T-helper 17 cell (primary cell): ENCODE measurements at regions not wholly inside any gene's neighbourhood (a gene's known extent, or its start where the extent isn't known, plus 50 kb on each side); places are given as distances from the start of the nearest gene placed in this dataset.
"Not testable (repeated sequence)": the region's sequence is repeated elsewhere in the genome, so short reads cannot be mapped to it uniquely, and the experiment has no call there.

Experiments
- ATAC-seq: fragments of 150-1000 bp; cut with Tn5 transposase; 2 replicates; pipeline ENCODE4 v1.10.0; 2021; ENCODE audit warnings: mild to moderate bottlenecking, moderate library complexity
- DNase-seq, 3 donors: peaks; one replicate each; pipeline versions ENCODE4 v3.0.0 to v3.0.0-alpha.2; 2020 to 2021
- H3K9me3 ChIP-seq: one replicate; pipeline ENCODE4 v1.7.0; 2013; ENCODE audit warnings: low read length, mild to moderate bottlenecking; ENCODE audit not compliant: control insufficient read depth, poor library complexity, severe bottlenecking
- H3K27ac Mint-ChIP-seq: one replicate; pipeline ENCODE4 v1.8.0; 2022; ENCODE audit warnings: mild to moderate bottlenecking, moderate library complexity, mixed read lengths
- H3K27me3 Mint-ChIP-seq: one replicate; pipeline ENCODE4 v1.8.0; 2022; ENCODE audit warnings: mixed read lengths
- H3K36me3 Mint-ChIP-seq: one replicate; pipeline ENCODE4 v1.8.0; 2022; ENCODE audit warnings: low read depth, mixed read lengths
- H3K4me1 Mint-ChIP-seq: one replicate; pipeline ENCODE4 v1.8.0; 2022; ENCODE audit warnings: mild to moderate bottlenecking, mixed read lengths
- H3K4me3 Mint-ChIP-seq: one replicate; pipeline ENCODE4 v1.8.0; 2022; ENCODE audit warnings: mild to moderate bottlenecking, moderate library complexity, mixed read lengths

GRCh38 chr5:21467544-21467943, 1385.6 kb downstream of the CDH12 start:
- H3K4me1 Mint-ChIP-seq, H3K36me3 Mint-ChIP-seq, H3K27me3 Mint-ChIP-seq, H3K4me3 Mint-ChIP-seq, H3K27ac Mint-ChIP-seq, H3K9me3 ChIP-seq, ATAC-seq, DNase-seq: not testable (repeated sequence)

DNA sequence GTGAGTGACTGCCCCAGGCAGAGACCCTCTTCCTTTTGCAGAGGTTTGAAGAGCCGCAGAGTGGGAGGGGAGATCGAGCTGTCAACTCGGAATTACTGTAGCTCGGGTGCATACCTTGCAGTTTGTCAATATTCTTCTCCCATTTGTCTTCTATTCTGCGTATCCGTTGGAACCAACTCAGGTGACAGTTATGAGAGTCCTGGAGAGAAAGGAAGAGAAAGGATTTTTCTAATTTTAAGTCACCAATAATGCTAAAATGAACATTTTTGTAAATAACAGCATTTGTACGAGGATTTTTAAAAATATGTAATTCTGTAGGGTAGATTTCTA, 1393.4 kb downstream of the CDH12 start:
- not testable (repeated sequence) for H3K4me1 Mint-ChIP-seq, H3K27me3 Mint-ChIP-seq, DNase-seq, H3K36me3 Mint-ChIP-seq, ATAC-seq, H3K9me3 ChIP-seq
- peak overlapping the region; percentile 92 for H3K4me3 Mint-ChIP-seq
- peak overlapping the region; percentile 84 for H3K27ac Mint-ChIP-seq

GRCh38 chr5:21452449-21452848, 1400.7 kb downstream of the CDH12 start:
- no peaks in the 10 kb centered on the region for H3K4me1 Mint-ChIP-seq
- no peaks in the 10 kb centered on the region for H3K27me3 Mint-ChIP-seq
- DNase-seq (no peak), ATAC-seq (no peak)
- H3K36me3 Mint-ChIP-seq, result no peaks in the 10 kb centered on the region
- no peak overlapping the region for H3K4me3 Mint-ChIP-seq
- no peaks in the 10 kb centered on the region for H3K9me3 ChIP-seq
- H3K27ac Mint-ChIP-seq, result no peak overlapping the region

GRCh38 chr5:21432646-21433045, 1420.5 kb downstream of the CDH12 start:
- no peaks in the 10 kb centered on the region for H3K9me3 ChIP-seq
- no peaks in the 10 kb centered on the region for H3K27me3 Mint-ChIP-seq
- ATAC-seq, result no peak
- H3K4me3 Mint-ChIP-seq, result no peak overlapping the region
- DNase-seq, result no peak
- no peak overlapping the region for H3K27ac Mint-ChIP-seq
- H3K36me3 Mint-ChIP-seq, result no peaks in the 10 kb centered on the region
- H3K4me1 Mint-ChIP-seq, result peaks cover 2% of the 10 kb centered on the region

GRCh38 chr5:21424907-21425306, 1428.2 kb downstream of the CDH12 start:
- Mint-ChIP-seq H3K27ac (no peak overlapping the region), H3K27me3 (no peaks in the 10 kb centered on the region), H3K4me3 (no peak overlapping the region), H3K36me3 (no peaks in the 10 kb centered on the region), H3K4me1 (peaks cover 2% of the 10 kb centered on the region)
- DNase-seq (no peak), ATAC-seq (no peak)
- H3K9me3 ChIP-seq, result no peaks in the 10 kb centered on the region

- no peaks in the 10 kb centered on the region for H3K27me3 Mint-ChIP-seq
- ATAC-seq (no peak), DNase-seq (no peak)
- H3K27ac Mint-ChIP-seq, result no peak overlapping the region
- H3K4me1 Mint-ChIP-seq, result no peaks in the 10 kb centered on the region
- no peak overlapping the region for H3K4me3 Mint-ChIP-seq
- no peaks in the 10 kb centered on the region for H3K9me3 ChIP-seq
- H3K36me3 Mint-ChIP-seq, result no peaks in the 10 kb centered on the region
Observed at GRCh38 chr5:21419383-21419782, 1431.4 kb upstream of the CDH18 start.

- not testable (repeated sequence) for H3K36me3 Mint-ChIP-seq, H3K27me3 Mint-ChIP-seq, H3K4me3 Mint-ChIP-seq, H3K4me1 Mint-ChIP-seq, DNase-seq, H3K9me3 ChIP-seq, ATAC-seq, H3K27ac Mint-ChIP-seq
Observed at GRCh38 chr5:21402089-21402488, 1414.1 kb upstream of the CDH18 start.

DNA sequence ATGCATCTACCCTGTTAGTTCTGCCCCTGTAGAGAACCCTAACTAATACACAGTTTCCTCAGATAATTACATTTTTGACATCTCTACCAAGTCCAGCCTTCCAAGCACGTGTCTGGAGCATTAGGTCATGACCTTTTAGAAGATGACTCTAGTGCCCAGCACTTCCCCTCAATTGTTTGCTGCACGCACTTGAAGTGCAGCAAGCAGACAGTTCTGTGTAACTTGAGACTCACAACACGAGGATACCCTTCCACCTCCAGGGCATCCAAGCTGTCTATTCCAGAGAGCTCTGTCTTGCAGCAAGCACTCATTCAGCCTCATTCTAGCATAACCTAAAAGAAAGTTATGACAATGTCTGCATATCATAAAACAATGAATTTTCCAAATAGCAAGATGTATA, 1410.5 kb upstream of the CDH18 start:
- no peak overlapping the region for H3K27ac Mint-ChIP-seq
- no peak for ATAC-seq
- H3K36me3 Mint-ChIP-seq, result no peaks in the 10 kb centered on the region
- H3K9me3 ChIP-seq, result no peaks in the 10 kb centered on the region
- H3K4me1 Mint-ChIP-seq, result peaks cover 9% of the 10 kb centered on the region
- no peaks in the 10 kb centered on the region for H3K27me3 Mint-ChIP-seq
- no peak overlapping the region for H3K4me3 Mint-ChIP-seq
- no peak for DNase-seq

DNA sequence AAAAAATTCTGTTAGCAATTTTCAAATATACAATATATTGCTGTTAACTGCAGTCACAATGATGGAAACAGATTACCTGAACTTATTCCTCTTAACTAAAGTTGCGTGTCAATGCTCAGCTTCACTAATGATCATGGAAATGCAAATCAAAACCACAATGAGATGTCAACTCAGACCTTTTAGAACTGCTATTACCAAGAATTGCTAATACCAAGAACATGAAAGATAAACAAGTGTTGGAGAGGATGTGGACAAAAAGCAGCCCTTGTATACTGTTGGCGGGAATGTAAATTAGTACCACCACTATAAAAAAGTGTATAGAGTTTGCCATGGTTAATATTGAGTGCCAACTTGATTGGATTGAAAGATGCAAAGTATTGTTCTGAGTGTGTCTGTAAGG, 1409.7 kb upstream of the CDH18 start:
- DNase-seq (no peak), ATAC-seq (no peak)
- Mint-ChIP-seq H3K4me1 (peaks cover 9% of the 10 kb centered on the region), H3K27ac (no peak overlapping the region), H3K4me3 (no peak overlapping the region), H3K27me3 (no peaks in the 10 kb centered on the region), H3K36me3 (no peaks in the 10 kb centered on the region)
- H3K9me3 ChIP-seq, result no peaks in the 10 kb centered on the region

- DNase-seq, result no peak
- Mint-ChIP-seq H3K27ac (no peak overlapping the region), H3K4me1 (peaks cover 6% of the 10 kb centered on the region), H3K36me3 (no peaks in the 10 kb centered on the region), H3K4me3 (no peak overlapping the region), H3K27me3 (no peaks in the 10 kb centered on the region)
- no peak for ATAC-seq
- H3K9me3 ChIP-seq, result no peaks in the 10 kb centered on the region
Observed at GRCh38 chr5:21391506-21391905, 1403.5 kb upstream of the CDH18 start.

DNA sequence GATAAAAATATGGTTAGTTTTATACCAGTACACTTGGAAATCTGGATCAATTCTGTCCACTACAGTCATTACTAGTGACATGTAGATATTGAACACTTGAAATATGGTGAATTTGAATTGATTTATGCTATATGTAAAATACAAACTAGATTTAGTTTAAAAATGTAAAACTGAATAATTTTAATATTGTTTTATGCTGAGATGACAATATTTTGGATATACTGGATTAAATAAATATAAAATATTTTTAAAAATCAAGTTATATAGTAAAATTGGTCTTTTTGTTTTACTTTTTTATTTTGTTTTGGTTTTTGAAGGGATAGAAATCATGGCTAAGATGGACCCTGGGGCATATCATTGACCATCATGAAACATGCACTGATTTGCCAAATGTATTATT, 1372.8 kb upstream of the CDH18 start:
- not testable (repeated sequence) for DNase-seq, H3K27ac Mint-ChIP-seq, H3K27me3 Mint-ChIP-seq, H3K9me3 ChIP-seq, H3K36me3 Mint-ChIP-seq, ATAC-seq, H3K4me3 Mint-ChIP-seq, H3K4me1 Mint-ChIP-seq

- DNase-seq, result peak in 1 of 3 donors; percentile 5
- ATAC-seq, result peak; percentile 62
- not testable (repeated sequence) for H3K27me3 Mint-ChIP-seq, H3K9me3 ChIP-seq, H3K4me1 Mint-ChIP-seq, H3K36me3 Mint-ChIP-seq, H3K27ac Mint-ChIP-seq
- peak overlapping the region; percentile 74 for H3K4me3 Mint-ChIP-seq
Observed at GRCh38 chr5:21341948-21342261, 1353.9 kb upstream of the CDH18 start.

DNA sequence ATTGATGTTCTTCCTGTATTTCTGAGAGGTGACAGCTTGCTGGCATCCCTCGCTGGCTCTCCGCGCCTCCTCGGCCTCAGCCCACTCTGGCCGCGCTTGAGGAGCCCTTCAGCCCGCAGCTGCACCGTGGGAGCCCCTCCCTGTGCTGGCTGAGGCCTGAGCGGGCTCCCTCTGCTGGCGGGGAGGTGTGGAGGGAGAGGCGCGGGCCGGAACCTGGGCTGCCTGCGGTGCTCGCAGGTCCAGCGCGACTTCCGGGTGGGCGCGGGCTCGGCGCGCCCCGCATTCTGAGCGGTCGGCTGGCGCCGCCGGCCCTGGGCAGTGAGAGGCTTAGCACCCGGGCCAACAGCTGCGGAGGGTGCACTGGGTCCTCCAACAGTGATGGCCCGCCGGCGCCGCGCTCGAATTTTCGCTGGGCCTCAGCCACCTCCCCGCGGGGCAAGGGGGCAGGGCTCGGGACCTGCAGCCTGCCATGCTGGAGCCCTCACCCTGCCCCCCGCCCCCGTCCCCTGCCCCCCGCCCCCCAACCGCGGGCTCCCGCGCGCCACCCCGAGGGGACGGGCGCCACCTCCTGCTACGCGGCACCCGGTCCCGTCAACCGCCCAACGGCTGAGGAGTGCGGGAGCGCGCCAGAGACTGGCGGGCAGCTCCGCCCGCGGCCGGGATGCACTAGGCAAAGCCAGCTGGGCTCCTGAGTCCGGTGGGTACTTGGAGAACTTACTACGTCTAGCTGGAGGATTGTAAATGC, 1353.4 kb upstream of the CDH18 start:
- DNase-seq, result peak in 1 of 3 donors; percentile 18
- not testable (repeated sequence) for H3K27me3 Mint-ChIP-seq, H3K27ac Mint-ChIP-seq, H3K36me3 Mint-ChIP-seq, H3K4me1 Mint-ChIP-seq, H3K9me3 ChIP-seq
- H3K4me3 Mint-ChIP-seq, result peak overlapping the region; percentile 74
- ATAC-seq, result peak; percentile 66

DNA sequence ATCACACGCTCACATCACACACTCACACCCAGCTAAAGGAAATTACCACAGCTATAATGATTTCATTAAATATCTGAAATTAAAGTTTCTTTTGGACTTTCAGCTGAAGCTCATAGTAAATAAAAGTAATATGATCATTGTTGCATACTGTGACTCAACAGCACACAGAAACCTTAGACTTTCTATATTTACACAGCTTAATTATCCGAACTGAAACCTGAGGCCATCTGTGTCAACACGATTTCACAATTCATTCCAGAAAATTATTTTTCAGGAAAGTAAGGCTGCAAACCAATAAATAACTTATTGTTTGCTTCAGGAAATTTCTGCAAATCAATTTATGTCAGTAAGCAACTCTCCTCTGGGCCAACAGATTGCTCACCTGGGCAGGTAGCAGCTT, 1352.2 kb upstream of the CDH18 start:
- H3K4me3 Mint-ChIP-seq, H3K36me3 Mint-ChIP-seq, DNase-seq, H3K9me3 ChIP-seq, H3K27ac Mint-ChIP-seq, H3K4me1 Mint-ChIP-seq, H3K27me3 Mint-ChIP-seq, ATAC-seq: not testable (repeated sequence)
